Loucy (cell line): ENCODE measurements at regions not wholly inside any gene's neighbourhood (a gene's known extent, or its start where the extent isn't known, plus 50 kb on each side); places are given as distances from the start of the nearest gene placed in this dataset.

Source experiments
- H2AFZ ChIP-seq: fragments of 200-600 bp; sonication (generic); 2 replicates; pipeline ENCODE4 v1.6.0; 2016; ENCODE audit warnings: antibody characterized with exemption, mild to moderate bottlenecking, low read length, moderate library complexity
- H3F3A ChIP-seq: fragments of 200-600 bp; 2 replicates; pipeline ENCODE4 v1.6.0; 2016; ENCODE audit warnings: antibody characterized with exemption, low read depth, mild to moderate bottlenecking
- H3K27me3 ChIP-seq: fragments of 200-600 bp; sonication (generic); 2 replicates; pipeline ENCODE4 v1.6.1; 2014; ENCODE audit warnings: low read length, mild to moderate bottlenecking; ENCODE audit not compliant: insufficient read depth, poor library complexity, severe bottlenecking
- H3K36me3 ChIP-seq: fragments of 200-600 bp; sonication (generic); 2 replicates; pipeline ENCODE4 v1.6.1; 2016; ENCODE audit warnings: low read length; ENCODE audit not compliant: insufficient read depth
- H3K4me1 ChIP-seq: fragments of 200-600 bp; sonication (generic); 2 replicates; pipeline ENCODE4 v1.5.1; 2014; ENCODE audit warnings: low read length, mild to moderate bottlenecking; ENCODE audit not compliant: insufficient read depth, poor library complexity, severe bottlenecking
- H3K4me2 ChIP-seq: fragments of 200-600 bp; sonication (generic); 2 replicates; pipeline ENCODE4 v1.6.0; 2014; ENCODE audit warnings: antibody characterized with exemption, low read length, low read depth, mild to moderate bottlenecking; ENCODE audit not compliant: poor library complexity, severe bottlenecking
- H3K4me3 ChIP-seq: fragments of 200-600 bp; sonication (generic); 2 replicates; pipeline ENCODE4 v1.5.1; 2014; ENCODE audit warnings: low read length, mild to moderate bottlenecking, mixed read lengths; ENCODE audit not compliant: poor library complexity, severe bottlenecking
- H3K79me2 ChIP-seq: fragments of 200-600 bp; sonication (generic); 2 replicates; pipeline ENCODE4 v1.6.1; 2014; ENCODE audit warnings: low read length; ENCODE audit not compliant: insufficient read depth
- H3K9ac ChIP-seq: fragments of 200-600 bp; sonication (generic); 2 replicates; pipeline ENCODE4 v1.6.0; 2014; ENCODE audit warnings: mild to moderate bottlenecking, low read depth, low read length, moderate library complexity; ENCODE audit not compliant: poor library complexity, severe bottlenecking
- H3K9me2 ChIP-seq: fragments of 200-600 bp; sonication (generic); replicated peaks from 2 replicates; pipeline ENCODE4 v1.6.1; 2016; ENCODE audit warnings: low read depth, low read length, mixed read lengths
- H3K9me3 ChIP-seq: fragments of 200-600 bp; sonication (generic); 2 replicates; pipeline ENCODE4 v1.6.1; 2014; ENCODE audit warnings: mild to moderate bottlenecking, antibody characterized with exemption, low read length, low read depth; ENCODE audit not compliant: insufficient read depth
- H4K20me1 ChIP-seq: fragments of 200-600 bp; sonication (generic); 2 replicates; pipeline ENCODE4 v1.6.0; 2014; ENCODE audit warnings: antibody characterized with exemption, low read length, mild to moderate bottlenecking; ENCODE audit not compliant: insufficient read depth, poor library complexity, severe bottlenecking
- EZH2phosphoT487 ChIP-seq: fragments of 200-600 bp; IDR thresholded peaks from 2 replicates; pipeline ENCODE4 v1.6.1; 2018; ENCODE audit warnings: antibody characterized with exemption, mild to moderate bottlenecking, moderate library complexity, borderline replicate concordance
- TF ChIP-seq, protein P1 (sequence below): fragments of 200-600 bp; sonication (generic); conservative IDR thresholded peaks from 2 replicates; pipeline ENCODE4 v1.5.1; 2014; ENCODE audit warnings: mild to moderate bottlenecking, antibody characterized with exemption, low read length

DNA sequence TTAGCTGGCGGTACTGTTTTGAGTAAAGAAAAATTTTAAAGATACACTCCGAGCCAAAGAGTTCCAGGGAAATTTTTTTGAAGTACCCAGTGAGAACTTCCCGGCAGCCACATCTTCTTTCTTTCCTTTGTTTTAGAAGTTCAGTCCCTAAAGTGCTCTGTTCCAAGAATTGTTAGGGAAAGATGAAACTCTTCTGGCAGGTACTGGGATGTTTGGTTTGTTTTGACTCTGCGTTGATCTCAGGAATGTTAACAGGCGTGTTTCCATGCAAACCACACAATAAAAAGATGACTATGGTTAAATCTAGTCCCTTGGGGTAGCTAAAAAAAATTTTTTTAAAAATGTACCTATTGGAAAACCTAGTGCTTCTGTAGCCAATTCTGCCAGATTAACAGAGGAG is 224.7 kb upstream of the PHYHIPL start:
- no peaks in the 10 kb centered on the region for H3F3A ChIP-seq
- H4K20me1 ChIP-seq, result no peaks in the 10 kb centered on the region
- no peak for TF ChIP-seq EZH2phosphoT487
- TF ChIP-seq, protein P1, sequence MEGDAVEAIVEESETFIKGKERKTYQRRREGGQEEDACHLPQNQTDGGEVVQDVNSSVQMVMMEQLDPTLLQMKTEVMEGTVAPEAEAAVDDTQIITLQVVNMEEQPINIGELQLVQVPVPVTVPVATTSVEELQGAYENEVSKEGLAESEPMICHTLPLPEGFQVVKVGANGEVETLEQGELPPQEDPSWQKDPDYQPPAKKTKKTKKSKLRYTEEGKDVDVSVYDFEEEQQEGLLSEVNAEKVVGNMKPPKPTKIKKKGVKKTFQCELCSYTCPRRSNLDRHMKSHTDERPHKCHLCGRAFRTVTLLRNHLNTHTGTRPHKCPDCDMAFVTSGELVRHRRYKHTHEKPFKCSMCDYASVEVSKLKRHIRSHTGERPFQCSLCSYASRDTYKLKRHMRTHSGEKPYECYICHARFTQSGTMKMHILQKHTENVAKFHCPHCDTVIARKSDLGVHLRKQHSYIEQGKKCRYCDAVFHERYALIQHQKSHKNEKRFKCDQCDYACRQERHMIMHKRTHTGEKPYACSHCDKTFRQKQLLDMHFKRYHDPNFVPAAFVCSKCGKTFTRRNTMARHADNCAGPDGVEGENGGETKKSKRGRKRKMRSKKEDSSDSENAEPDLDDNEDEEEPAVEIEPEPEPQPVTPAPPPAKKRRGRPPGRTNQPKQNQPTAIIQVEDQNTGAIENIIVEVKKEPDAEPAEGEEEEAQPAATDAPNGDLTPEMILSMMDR, result no peak
- no peaks in the 10 kb centered on the region for H3K9me2 ChIP-seq
- no peak overlapping the region for H3K4me2 ChIP-seq
- H3K36me3 ChIP-seq, result no peaks in the 10 kb centered on the region
- no peaks in the 10 kb centered on the region for H3K4me1 ChIP-seq
- H2AFZ ChIP-seq, result no peak overlapping the region
- no peak overlapping the region for H3K4me3 ChIP-seq
- H3K9ac ChIP-seq, result no peak overlapping the region
- no peaks in the 10 kb centered on the region for H3K79me2 ChIP-seq
- no peaks in the 10 kb centered on the region for H3K9me3 ChIP-seq
- H3K27me3 ChIP-seq, result no peaks in the 10 kb centered on the region

DNA sequence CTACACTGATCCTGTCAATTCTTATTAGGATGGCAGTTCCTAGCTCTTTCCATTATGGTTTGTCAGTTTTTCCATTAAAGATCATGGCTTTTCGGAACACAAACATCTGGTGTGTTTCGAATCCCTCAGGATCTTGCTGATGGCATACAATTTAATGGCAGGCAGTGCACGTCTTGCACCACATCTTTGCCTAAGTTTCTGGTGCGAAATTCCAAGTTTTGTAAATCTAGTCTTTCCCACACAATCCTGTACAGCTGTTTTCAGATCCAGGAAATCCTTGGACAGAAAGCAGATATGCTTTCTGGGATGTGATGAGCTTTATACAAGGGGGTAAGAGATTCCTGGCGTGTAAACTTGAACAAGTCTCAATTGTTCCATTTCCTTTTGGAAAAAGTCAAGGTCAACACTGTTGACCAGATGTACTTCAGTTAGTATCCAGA is 224.3 kb upstream of the PHYHIPL start:
- H3K9ac ChIP-seq, result no peak overlapping the region
- TF ChIP-seq, protein P1, result no peak
- no peak for TF ChIP-seq EZH2phosphoT487

DNA sequence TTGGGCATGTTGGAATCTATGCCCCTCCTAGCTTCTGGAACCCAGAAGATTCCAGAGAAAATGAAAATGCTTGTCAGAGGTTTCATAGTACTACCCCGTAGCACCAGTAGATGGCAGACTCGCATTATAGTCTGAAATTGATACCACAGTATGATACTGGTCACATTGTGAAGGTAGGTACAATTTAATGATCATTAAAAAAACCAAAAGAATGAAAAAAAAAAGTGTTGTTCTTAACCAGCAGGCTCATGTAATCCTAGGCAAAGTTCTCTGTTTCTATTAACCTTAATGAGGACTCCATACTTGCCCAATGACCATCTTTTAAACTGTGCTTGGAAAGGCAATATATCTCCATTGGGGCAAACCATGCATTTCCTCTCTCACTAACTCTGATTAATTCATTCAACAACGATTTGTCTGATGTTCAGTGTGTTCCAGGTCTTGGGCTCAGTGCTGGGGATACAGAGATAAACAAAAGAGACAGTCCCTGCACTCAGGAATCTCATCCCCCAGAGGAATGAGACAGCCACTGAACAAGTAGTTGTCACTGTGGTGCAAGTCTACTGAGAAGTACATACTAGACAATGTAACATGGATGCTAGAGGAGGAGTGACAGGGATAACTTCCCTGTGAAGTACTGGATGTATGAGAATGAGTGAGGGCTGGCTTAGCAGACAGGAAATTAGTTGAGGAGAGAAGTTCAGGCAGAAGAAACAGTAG is 223.5 kb upstream of the PHYHIPL start:
- H3F3A ChIP-seq, result no peaks in the 10 kb centered on the region
- no peaks in the 10 kb centered on the region for H3K9me2 ChIP-seq
- H3K4me1 ChIP-seq, result no peaks in the 10 kb centered on the region
- H3K27me3 ChIP-seq, result no peaks in the 10 kb centered on the region
- H3K4me2 ChIP-seq, result no peak overlapping the region
- no peaks in the 10 kb centered on the region for H3K79me2 ChIP-seq
- H3K4me3 ChIP-seq, result no peak overlapping the region
- no peak overlapping the region for H2AFZ ChIP-seq
- H3K9ac ChIP-seq, result no peak overlapping the region
- no peaks in the 10 kb centered on the region for H3K9me3 ChIP-seq
- no peaks in the 10 kb centered on the region for H3K36me3 ChIP-seq
- TF ChIP-seq EZH2phosphoT487, result no peak
- TF ChIP-seq, protein P1, result peak; percentile 91
- H4K20me1 ChIP-seq, result no peaks in the 10 kb centered on the region

More for the DNA sequence above, 224.3 kb upstream of the PHYHIPL start:
- Histone ChIP-seq H3K4me2 (no peak overlapping the region), H3K27me3 (no peaks in the 10 kb centered on the region), H2AFZ (no peak overlapping the region), H3K9me2 (no peaks in the 10 kb centered on the region), H3K4me1 (no peaks in the 10 kb centered on the region), H4K20me1 (no peaks in the 10 kb centered on the region), H3K9me3 (no peaks in the 10 kb centered on the region), H3F3A (no peaks in the 10 kb centered on the region), H3K79me2 (no peaks in the 10 kb centered on the region), H3K4me3 (no peak overlapping the region), H3K36me3 (no peaks in the 10 kb centered on the region)
